ENCODE measurements at regions not wholly inside any gene's neighbourhood (a gene's known extent, or its start where the extent isn't known, plus 50 kb on each side); places are given as distances from the start of the nearest gene placed in this dataset.

DNA sequence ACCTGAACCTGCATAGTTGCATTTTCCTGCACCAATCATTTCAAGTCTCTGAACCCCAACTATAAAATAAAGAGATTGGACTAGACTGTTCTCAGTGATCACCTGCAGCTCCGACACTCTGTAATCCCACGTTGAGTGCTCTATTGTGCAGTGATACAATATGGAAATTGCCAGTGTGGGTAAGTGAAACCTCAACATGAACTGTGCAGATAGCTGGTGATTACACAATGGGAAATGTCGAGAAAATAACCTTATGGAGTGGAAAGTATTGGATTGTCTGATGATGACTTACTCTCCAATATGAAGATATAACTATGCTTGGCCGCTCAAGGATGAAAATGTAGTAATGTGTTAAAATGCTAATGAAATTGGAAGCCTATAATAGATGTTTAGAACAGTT is 293.1 kb upstream of the BRINP1 start:
- H3K27me3 ChIP-seq (ENCODE audit: insufficient read depth, low read length) = no peaks in the 10 kb centered on the region
- no peak overlapping the region for H3K27ac Mint-ChIP-seq
- no peak overlapping the region for H4K5ac ChIP-seq (ENCODE audit: insufficient read length, low read depth, low read length)
- no peak overlapping the region for H3K9ac ChIP-seq (ENCODE audit: extremely low read depth, insufficient read length, low read length)
- no peak overlapping the region for H2AFZ ChIP-seq (ENCODE audit: low read length)
- H3K9me3 Mint-ChIP-seq = no peaks in the 10 kb centered on the region
- H4K91ac ChIP-seq (ENCODE audit: insufficient read length, low read depth, low read length) = no peak overlapping the region
- peaks cover 2% of the 10 kb centered on the region in 2 experiments for H3K4me1 Mint-ChIP-seq
- no CpG with 5 or more reads among the region's 4 CpGs for WGBS (ENCODE audit: extremely low coverage, insufficient read length, low lambda C conversion rate)
- DNase-seq = no peak
- H2AK5ac ChIP-seq (ENCODE audit: insufficient read length, low read length) = no peak overlapping the region
- no peak overlapping the region for H2BK12ac ChIP-seq (ENCODE audit: insufficient read length, low read depth, low read length)
- H3K36me3 Mint-ChIP-seq (ENCODE audit: insufficient read depth in 1 of 3, low read depth in 3 of 3) = no peaks in the 10 kb centered on the region
- no peak overlapping the region for H4K8ac ChIP-seq (replicated peaks; ENCODE audit: insufficient read length, low read depth, low read length)
- H3K23me2 ChIP-seq (ENCODE audit: insufficient read length, low read depth, low read length, poor library complexity, severe bottlenecking) = no peaks in the 10 kb centered on the region
- peaks cover under 1% of the 10 kb centered on the region; the same call in 1 of the 2 replicates for H3K4me1 ChIP-seq (ENCODE audit: insufficient read depth, low read length)
- no peak overlapping the region for H3K14ac ChIP-seq (ENCODE audit: insufficient read depth, low read length)
- H3K56ac ChIP-seq (ENCODE audit: insufficient read length, low read depth, low read length) = no peak overlapping the region
- no peaks in the 10 kb centered on the region for H4K20me1 ChIP-seq (ENCODE audit: control insufficient read depth, insufficient read depth, insufficient read length)
- H3K27ac ChIP-seq (ENCODE audit: insufficient read length, low read depth, low read length) = no peak overlapping the region
- H3K4me2 ChIP-seq (ENCODE audit: insufficient read depth, insufficient read length, low read length) = no peak overlapping the region
- no peaks in the 10 kb centered on the region for H3K79me1 ChIP-seq (ENCODE audit: insufficient read depth, low read depth, low read length, poor library complexity, severe bottlenecking)
- TF ChIP-seq, protein P1, sequence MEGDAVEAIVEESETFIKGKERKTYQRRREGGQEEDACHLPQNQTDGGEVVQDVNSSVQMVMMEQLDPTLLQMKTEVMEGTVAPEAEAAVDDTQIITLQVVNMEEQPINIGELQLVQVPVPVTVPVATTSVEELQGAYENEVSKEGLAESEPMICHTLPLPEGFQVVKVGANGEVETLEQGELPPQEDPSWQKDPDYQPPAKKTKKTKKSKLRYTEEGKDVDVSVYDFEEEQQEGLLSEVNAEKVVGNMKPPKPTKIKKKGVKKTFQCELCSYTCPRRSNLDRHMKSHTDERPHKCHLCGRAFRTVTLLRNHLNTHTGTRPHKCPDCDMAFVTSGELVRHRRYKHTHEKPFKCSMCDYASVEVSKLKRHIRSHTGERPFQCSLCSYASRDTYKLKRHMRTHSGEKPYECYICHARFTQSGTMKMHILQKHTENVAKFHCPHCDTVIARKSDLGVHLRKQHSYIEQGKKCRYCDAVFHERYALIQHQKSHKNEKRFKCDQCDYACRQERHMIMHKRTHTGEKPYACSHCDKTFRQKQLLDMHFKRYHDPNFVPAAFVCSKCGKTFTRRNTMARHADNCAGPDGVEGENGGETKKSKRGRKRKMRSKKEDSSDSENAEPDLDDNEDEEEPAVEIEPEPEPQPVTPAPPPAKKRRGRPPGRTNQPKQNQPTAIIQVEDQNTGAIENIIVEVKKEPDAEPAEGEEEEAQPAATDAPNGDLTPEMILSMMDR (conservative IDR thresholded peaks at IDR 0.05) = no peak
- no peak overlapping the region for H2BK120ac ChIP-seq (ENCODE audit: low read depth, low read length, poor library complexity, severe bottlenecking)
- no peak overlapping the region for H3K4ac ChIP-seq (ENCODE audit: low read depth, low read length)
- H3K27me3 Mint-ChIP-seq (ENCODE audit: low read depth) = no peaks in the 10 kb centered on the region
- H3K79me2 ChIP-seq (ENCODE audit: insufficient read depth, low read length) = no peaks in the 10 kb centered on the region
- no peak overlapping the region for H3T11ph ChIP-seq (ENCODE audit: low read length)
- H3K9me3 ChIP-seq (ENCODE audit: control insufficient read depth, low read depth, low read length) = no peaks in the 10 kb centered on the region
- no peak overlapping the region for H3K4me3 Mint-ChIP-seq
- H2BK15ac ChIP-seq (ENCODE audit: low read depth, low read length) = no peak overlapping the region
- H2BK5ac ChIP-seq (ENCODE audit: insufficient read length, low read length) = no peak overlapping the region
- H3K18ac ChIP-seq (ENCODE audit: insufficient read length, low read depth, low read length) = no peak overlapping the region
- no peak overlapping the region for H2BK20ac ChIP-seq (ENCODE audit: low read depth, low read length, poor library complexity, severe bottlenecking)
- H3K23ac ChIP-seq (ENCODE audit: insufficient read length, low read depth, low read length) = no peak overlapping the region

Measured in H9 (cell line).